ENCODE measurements at regions not wholly inside any gene's neighbourhood (a gene's known extent, or its start where the extent isn't known, plus 50 kb on each side); places are given as distances from the start of the nearest gene placed in this dataset.

- DNase-seq, result no peak
These were observed 602.7 kb upstream of the ZNF608 start for GRCh38 chr5:125348936-125349831.

GRCh38 chr5:125357660-125358059 is 611.2 kb upstream of the ZNF608 start:
- DNase-seq, result no peak

- no peak for DNase-seq
These were observed 619.3 kb upstream of the ZNF608 start for GRCh38 chr5:125365747-125366146.

GRCh38 chr5:125367702-125368101 is 621.3 kb upstream of the ZNF608 start:
- DNase-seq, result no peak

GRCh38 chr5:125370461-125371205 is 624.2 kb upstream of the ZNF608 start:
- no peak for DNase-seq

- DNase-seq, result no peak
These were observed 626.5 kb upstream of the ZNF608 start for GRCh38 chr5:125372694-125373631.

- DNase-seq, result no peak
These were observed 628.7 kb upstream of the ZNF608 start for GRCh38 chr5:125375143-125375542.

GRCh38 chr5:125376059-125376641 is 629.7 kb upstream of the ZNF608 start:
- no peak for DNase-seq

GRCh38 chr5:125377141-125377540 is 630.7 kb upstream of the ZNF608 start:
- no peak for DNase-seq

- DNase-seq, result no peak
These were observed 634.9 kb upstream of the ZNF608 start for GRCh38 chr5:125381290-125381689.

- no peak for DNase-seq
These were observed 637.6 kb upstream of the ZNF608 start for GRCh38 chr5:125384071-125384470.

GRCh38 chr5:125390326-125390725 is 643.9 kb upstream of the ZNF608 start:
- DNase-seq, result no peak

- DNase-seq, result no peak
These were observed 646.9 kb upstream of the ZNF608 start for GRCh38 chr5:125393221-125393815.

- DNase-seq, result no peak
These were observed 648.3 kb upstream of the ZNF608 start for GRCh38 chr5:125394661-125395280.

GRCh38 chr5:125396462-125396861 is 650.0 kb upstream of the ZNF608 start:
- DNase-seq, result no peak

GRCh38 chr5:125398466-125398865 is 652.0 kb upstream of the ZNF608 start:
- DNase-seq, result no peak

GRCh38 chr5:125399885-125400284 is 653.4 kb upstream of the ZNF608 start:
- DNase-seq, result no peak

- no peak for DNase-seq
These were observed 655.5 kb upstream of the ZNF608 start for GRCh38 chr5:125401724-125402622.

- DNase-seq, result no peak
These were observed 656.3 kb upstream of the ZNF608 start for GRCh38 chr5:125402787-125403186.

- DNase-seq, result no peak
These were observed 657.6 kb upstream of the ZNF608 start for GRCh38 chr5:125404056-125404455.

Measured in stimulated activated CD8-positive, alpha-beta memory T cell treated with anti-CD3 and anti-CD28 coated beads, Interleukin-4, amount 100 ng/mL, for 48 hours (primary cell).